Stimulated activated CD4-positive, alpha-beta T cell treated with anti-CD3 and anti-CD28 coated beads, Interleukin-2, amount 100 ng/mL, for 48 hours (primary cell): ENCODE measurements at regions not wholly inside any gene's neighbourhood (a gene's known extent, or its start where the extent isn't known, plus 50 kb on each side); places are given as distances from the start of the nearest gene placed in this dataset.

ENCODE experiments used
- DNase-seq, 2 donors: peaks; one replicate each; pipeline ENCODE4 v3.0.0-alpha.2; 2020

DNA sequence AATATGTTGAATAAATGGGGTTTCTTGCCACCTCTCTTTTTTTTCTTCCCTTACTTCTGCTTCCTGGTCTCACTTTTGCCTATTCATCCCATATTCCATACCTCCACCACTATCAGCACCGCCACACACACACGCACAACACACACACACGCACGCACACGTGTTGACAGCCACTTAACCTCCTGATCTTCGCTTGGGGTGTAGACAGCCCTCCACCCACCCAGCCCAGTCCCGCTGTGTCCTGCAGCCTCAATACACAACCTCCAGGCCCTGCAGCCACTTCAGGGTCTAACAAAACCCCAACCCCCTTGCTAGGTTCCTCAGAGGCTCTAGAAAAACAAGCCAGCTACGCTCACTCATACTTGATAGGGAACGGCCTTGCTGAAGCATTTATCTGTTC, 72.3 kb downstream of the LINC00237 start:
- no peak for DNase-seq

DNA sequence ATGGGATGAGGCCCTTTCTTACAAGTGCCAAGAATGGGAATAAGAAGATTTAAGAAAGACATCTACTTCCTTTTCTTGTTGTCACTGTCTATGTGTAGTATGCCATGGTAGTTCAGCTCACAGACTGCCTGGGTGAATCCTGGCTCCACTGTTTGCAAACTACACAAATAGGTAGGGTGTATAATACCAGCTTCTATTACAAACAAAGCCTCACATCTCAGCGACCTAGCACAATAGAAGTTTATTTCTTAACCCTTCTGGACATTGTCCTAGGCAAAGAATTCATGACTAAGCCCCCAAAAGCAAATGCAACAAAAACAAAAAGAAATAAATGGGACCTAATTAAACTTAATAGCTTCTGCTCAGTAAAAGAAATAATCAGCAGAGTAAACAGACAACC, 74.5 kb downstream of the LINC00237 start:
- DNase-seq = no peak

DNA sequence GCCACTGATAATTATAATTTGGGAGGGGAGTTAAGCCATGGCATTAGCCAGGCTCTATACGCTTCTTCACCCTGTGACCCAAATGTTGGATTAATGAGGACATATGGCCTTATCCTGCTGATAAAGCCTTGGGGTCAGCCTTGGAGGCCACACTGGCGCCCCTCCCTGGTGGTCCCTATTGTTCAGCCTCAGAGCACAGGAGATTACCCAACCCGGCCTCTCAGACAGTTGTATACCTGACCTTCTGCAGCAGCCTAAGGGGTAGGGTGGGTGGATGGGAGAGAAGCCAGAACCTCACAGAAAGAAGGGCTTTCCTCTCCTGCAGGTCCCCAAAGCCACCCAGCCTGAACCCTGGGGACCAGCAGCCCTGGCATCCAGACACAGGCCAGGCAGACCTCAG, 76.8 kb downstream of the LINC00237 start:
- no peak for DNase-seq

DNA sequence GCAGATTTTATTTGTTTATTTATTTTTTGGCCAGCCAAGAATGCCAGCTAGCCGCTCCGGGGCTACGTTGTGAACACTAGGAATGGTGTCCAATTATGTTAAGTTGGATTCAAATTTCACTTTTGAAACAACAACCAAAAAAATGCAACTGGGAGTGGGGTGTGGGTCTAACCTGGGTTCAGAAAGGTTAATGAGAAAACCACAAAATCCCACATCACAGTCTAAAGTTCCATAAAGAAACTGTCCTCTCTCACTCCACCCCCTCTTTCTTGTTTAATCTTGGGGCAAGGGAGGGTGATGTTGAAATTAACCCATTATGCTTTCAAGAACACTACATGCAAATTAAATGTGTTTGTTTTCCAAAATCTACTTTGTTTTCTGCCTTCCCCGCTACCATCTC, 77.2 kb downstream of the LINC00237 start:
- DNase-seq = no peak

DNA sequence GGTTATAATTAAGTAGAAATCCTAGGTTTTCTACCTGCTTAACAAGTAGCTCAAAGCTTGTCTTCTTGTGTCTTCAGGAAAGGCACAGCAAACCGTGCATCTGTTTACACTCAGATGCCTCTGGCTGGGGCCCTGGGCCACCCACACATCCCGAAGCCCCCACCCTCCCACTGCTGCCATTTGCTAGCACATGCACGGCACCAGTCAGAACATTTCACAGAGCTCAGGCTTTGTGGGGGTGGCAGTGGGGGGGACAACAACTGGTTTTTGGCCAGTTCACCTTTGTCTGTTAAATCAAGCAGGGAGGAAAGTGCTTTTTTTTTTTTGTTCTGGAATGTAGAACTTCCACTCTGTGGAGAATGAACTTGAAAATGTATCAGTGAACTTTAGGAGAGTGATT, 77.7 kb downstream of the LINC00237 start:
- DNase-seq = no peak

DNA sequence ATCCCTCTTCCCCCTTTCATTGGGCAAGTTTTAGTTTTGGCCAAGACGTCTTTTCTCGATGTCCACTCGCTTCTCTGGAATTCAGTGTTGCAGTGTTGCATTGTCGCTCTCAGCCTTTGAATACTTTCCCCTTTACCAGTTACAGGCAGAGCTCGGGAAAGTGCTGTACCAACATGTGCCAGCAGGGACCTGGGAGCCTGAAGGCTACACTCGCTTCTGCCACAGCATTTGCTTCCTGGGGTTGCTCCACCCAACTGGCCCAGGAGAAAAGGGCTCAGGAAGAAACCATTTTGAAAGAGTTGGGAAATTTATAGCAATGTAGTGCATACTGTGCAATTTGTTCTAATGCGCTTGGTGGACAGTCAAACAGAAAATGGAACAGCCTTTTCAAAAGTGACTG, 78.6 kb downstream of the LINC00237 start:
- no peak for DNase-seq

DNA sequence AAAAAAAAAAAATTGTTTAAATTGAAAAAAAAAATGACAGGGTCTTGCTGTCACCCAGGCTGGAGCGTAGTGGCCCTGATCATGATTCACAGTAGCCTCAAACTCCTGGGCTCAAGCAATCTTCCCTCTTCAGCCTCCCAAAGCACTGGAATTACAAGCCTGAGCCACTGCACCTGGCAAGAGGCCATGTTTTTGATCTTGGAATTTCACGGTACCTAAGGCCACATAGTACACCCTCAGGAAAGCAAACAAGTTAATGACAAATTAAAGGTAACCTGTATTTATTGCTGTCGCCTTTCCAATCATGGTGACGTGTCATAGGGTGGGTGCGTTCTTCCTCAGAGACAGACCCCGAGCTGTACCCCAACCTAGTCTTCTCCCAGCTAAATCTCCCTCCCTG, 79.2 kb downstream of the LINC00237 start:
- no peak for DNase-seq

DNA sequence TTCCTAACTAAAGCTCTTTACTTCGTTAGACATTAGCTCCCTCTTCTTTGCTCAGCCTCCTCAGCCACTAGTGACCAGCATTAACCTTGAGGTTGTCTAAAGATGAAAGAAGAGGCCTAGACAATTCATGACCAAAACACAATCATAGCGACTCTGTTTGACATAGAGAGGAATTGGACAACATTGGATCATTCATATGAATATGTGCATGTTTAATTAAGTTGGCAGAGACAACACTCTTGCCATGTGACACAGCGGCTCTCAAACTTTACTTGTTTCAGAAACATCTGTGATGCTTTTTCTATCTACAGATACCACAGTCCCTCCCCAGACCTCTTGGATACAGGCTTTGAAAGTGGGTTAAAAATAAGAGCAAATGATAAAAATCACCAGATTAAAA, 81.7 kb downstream of the LINC00237 start:
- no peak for DNase-seq

DNA sequence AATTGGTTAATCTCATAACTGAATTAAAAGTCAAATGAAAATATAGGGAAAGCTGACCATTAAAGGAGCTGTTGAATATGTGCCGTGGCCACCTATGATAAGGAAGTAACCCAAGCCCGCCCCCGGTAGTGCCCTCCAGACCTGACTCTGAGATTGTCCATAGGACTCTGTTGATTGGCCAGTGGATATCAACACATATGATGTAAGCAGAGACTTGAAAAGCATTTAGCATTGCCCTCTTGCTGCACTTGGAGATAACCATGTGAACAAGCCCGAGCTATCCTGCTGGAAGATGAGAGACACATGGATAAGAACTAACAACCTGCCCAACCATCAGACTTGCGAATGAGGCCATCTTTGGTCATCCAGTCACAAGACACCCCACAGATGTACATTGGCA, 83.2 kb downstream of the LINC00237 start:
- no peak for DNase-seq

DNA sequence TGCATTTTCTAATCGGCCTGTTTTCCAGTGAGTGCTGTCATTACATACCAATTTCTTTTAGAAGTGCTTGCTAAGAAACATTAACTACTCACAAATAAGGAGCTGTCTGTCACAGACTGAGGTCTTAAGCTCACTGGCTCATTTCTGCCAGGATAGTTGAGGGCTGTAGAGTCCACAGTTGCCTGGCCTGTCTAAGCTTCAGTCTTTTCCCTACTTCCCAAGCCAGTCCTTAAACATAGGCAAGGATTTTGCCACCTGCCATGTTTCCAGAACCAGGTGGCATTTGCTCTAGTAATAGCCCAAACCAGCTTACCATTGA, 84.7 kb downstream of the LINC00237 start:
- no peak for DNase-seq

DNA sequence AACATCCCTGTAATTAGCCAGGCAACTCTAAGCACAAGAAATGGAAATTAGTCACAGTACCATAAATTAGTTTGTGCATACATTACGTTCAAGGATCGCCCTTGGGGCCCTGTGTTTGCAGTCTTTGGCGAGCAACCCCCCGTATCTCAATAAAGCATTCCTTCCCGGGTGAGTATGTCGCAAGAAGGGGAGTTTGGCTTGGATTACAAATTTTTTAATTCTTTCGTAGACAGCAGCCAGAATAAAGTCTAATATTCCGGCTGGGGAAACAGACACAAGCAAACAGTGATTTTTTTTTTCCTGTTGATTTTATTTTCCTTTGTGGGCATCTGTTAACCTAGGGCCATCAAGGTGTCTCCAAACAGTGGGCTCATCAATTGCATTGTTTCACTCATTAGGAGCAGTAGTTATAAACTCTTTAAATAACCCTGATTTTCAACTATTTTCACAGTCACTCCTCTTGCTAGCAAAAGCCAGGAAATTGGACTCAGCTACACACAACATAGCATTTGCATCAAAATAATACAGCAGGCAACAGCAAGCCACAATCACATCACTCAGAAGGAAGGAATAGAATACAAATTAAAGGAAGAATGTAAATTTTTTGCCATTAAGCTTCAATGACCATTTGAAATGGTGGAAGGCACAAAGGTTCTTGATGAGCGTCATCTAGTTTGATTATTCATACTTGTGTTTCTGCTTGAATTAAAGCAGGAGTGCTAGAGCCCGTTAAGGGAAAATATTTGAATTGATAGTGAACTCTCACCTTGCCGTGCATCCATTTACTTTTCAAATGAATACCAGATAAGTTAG, 85.3 kb downstream of the LINC00237 start:
- DNase-seq = no peak

DNA sequence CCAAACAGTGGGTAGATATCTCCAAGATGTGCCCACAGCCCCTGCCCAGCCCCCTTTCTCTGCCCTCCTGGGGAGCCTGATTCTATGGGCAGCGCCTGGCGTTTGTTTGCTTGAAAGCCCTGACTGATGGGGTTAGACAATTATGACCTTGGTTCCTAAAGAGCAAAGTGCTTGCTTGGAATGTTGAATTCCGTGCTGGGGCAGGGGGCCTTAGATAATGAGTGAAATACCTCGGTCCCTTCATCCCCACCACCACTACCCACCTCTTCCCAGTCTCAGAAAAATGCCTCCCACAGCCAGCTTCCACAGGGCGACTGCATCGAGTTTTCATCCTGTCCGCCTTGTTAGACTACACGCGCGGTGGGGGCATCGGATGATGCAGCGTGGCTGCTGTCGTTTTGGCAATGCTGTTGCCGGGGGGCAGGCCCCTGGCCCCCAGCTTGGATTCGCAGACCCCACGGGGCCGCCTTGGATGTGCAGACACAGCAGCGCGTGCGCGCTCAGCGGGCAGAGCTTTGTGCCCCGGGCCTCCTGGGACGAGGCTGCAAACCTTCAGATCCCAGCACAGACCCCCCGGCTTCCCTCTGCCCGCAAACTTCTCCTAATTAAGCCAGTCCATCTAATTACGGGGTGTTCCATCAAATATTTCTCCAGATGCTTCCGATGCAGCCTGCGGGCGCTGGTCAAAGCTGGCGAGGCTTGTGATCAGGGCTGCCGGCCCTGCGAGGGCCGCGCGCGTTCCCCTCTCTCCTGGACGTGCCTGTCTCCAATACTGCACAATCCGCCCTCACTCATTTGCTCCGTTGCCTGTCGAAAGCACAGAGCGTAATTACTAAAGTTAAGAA, 86.1 kb downstream of the LINC00237 start:
- DNase-seq = no peak

DNA sequence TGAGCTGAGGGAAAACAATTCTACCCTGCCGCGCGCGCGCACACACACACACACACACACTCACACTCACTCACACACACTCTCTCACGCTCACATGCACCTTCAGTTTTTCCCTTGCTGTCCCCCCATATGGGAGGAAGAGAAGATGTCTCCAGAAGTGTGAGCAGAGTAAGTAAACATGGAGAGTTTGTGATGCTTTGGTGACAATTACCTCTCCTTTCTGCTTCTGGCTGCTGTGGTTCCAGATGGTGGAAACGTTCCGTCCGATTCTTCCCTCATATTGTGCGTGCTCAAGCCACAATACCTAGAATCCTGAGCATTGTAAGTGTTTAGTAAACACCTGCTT, 86.7 kb downstream of the LINC00237 start:
- no peak for DNase-seq

DNA sequence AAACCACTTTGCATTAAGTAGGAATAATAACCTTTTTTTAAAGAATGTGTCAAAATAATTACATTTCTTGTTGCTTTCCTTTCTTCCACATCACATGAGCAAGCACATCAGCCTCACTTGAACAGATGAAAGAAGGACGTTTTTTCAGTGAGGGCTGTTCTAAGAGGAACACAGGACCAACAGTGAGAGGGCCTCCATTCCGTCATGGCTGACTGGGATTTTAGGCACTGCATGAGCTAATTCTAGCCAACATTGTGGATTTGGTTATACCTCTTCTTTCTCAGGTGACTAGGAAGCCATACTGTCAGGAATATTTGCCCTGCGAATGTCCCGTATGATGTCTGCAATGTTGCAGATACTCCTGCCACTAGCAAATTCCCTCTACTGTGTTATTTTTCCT, 87.6 kb downstream of the LINC00237 start:
- DNase-seq = no peak

DNA sequence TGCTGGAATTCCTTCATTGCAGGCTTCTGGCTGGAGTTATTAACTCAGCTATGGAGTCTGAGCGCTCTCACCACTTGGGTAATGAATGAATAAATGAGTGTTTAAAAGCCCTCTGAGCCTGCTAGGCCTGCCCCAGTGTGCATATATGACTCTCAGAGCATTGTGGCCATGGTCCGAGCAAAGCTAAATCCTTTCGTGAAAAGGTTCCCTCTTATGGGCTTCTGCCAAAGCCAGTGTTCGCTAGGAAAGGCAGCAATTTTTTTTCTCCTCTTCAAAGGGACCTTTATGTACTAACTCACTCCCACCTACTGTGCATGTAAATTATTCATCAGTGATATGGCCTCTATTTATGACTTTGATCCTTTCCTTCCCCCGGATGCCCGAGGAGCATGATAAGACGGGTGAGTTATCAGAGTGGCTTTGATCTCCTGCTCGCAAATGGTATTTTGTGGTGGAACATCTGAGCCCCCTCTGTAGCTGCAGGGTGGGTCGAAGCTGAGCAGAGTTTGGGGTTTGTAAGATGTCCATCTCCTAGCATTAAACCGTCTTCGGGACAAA, 88.6 kb downstream of the LINC00237 start:
- no peak for DNase-seq

DNA sequence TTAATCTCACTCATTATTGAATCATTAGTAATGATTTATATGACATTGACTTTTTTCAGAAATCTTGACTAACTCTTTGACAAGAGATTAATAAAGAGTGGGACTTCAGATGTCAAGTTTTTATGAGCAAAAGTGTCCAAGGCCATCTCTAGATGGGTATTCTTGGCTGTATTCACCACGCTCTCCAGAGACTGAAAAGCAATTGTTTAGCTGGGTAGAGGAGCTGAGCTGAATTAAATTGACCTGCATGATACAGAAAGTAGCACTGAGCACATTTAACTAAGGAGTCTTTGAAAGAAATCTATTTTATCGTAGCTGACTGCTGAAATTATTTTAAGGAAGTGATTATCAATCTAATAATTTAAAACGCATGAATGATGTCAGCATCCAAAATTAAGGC, 89.4 kb downstream of the LINC00237 start:
- DNase-seq = no peak

DNA sequence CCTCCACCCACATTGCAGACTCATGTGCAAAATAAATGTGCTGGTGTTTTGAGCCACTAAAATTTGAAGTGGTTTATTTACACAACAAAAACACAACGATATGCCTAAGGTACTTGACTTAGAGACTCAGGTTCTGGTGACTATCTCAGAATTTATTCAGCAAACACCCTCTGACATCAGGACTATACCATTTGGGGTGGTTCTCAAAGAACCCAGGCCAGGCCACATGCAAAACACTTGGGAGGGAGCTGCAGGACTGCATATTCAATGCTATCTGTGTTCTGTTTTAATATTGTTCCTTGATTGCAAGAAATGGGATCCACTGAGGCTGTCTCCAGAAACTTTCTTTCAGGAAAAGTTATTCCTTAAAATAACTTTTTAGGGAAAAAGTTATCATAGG, 91.6 kb downstream of the LINC00237 start:
- DNase-seq = no peak

DNA sequence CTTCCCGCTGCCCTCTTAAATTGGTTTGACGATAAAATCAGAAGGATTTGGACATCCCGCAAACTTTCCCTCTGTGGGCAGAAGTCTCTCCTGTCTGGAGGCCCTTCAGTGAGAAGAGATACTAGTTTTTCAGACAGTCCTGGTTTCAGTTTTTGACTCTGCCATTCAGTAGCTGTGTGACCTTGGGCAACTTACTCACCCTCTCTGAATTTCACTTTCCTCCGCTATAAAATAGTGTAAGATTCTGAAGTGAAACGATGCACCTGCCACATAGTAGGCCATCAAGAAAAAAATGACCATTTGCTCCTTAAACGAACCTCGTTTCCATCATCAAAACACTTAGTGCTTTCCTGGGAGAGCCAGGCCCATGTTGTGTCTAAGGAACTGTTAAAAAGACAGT, 97.2 kb downstream of the LINC00237 start:
- DNase-seq = no peak

DNA sequence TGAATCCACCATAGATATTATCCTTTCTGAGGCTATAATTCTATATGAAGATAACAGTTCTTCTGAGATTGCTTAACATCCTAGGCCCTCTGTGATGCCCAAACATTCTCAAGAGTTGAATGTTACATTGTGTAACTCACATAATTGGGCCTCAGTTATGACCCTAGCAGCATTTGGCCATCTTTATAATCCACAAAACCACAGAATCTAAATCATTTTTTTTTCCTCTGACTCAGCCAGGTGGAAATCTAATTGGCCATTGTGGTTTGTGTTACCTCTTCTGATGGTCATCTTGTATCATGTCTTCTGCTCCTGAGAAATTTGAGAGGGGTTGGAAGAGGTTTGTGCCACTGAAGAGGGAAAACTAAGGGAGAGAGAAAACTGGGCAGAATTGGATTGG, 99.5 kb downstream of the LINC00237 start:
- no peak for DNase-seq

DNA sequence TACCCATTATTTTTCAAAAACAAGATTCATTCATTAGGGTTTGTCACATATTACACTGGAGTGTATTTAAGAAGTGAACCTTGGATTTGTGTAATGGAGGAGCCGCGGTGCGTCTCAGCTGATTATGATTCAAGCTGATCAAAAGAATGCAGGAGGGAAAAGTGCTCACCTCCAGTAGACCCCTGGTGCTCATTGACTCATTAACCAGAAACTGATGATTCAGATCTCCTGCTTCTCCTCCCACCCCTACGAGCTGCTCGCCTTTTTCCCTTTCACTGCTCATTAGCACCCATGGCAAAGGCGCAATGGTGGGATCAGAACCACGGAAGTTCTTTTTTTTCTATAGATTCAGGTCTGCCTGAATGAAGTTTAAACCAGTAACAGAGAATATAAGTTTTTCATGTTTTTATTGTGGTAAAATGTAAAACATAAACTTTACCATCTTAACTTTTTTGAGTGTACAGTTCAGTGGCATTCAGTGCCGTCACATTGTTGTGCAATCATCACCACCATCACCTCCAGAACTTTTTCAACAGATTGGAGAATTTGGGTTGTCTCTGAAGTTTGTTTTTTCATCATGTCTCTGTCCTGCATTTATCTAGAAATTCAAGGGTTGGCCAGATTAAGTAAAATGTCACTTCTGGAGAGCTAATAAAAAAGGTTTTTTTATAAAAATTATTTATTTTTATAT, 101.6 kb downstream of the LINC00237 start:
- no peak for DNase-seq

DNA sequence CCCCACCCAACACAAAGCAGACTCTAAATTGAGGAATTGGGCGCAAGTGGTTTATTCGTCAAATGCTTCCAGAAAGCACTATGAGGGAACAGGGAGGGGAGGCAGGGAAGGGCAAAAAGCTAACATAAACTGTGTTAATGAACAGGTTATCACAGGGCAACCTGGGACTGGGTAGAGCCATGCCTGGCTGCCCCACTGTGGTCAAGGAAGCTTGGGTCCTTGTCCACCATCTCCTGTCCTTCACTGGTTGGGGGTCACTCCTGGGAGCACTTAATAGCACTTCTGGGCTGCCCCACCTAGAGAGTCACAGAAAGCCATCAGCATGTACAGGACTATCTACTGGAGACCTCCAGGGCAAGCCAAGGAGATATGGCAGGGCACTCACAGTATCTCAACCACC, 102.3 kb downstream of the LINC00237 start:
- DNase-seq = no peak

DNA sequence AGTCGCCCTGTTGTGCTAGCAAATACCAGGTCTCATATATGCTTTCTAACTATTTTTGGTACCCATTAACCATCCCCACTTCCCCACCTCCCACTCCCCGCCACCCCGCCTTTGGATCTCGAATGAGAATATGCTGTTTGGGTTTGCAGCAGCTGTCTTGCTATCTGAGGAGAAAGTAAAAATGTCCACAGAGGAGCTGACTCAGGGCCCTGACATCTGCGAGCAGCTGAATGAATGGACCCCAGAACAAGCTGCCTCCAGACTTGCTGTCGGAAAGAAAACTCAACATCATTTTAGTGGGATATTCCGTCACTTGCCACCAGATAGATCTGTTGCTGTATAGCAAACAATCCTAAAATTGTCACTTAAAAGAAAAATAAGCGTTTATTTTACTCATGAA, 103.7 kb downstream of the LINC00237 start:
- no peak for DNase-seq

DNA sequence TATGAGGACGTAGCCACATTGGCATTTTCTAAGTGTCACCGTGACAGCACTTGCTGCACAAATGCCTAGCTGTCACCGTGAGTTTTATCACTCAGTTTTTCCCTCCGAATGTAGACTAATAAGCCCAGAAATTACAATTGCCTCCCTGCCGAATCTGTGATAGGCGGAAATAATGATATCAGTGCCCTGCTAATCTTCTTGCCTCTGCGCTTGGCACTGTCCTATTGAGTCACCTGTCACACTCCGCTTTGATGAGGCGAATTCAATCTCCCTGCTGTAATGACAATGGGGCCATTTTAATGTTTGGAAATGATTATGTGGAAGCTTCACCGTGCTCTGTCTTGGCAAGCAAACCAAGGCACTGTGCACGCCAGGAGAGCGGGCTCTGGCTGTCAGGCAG, 112.8 kb downstream of the LINC00237 start:
- DNase-seq = no peak
